Sigmoid colon (tissue), 6 donors: ENCODE measurements at regions not wholly inside any gene's neighbourhood (a gene's known extent, or its start where the extent isn't known, plus 50 kb on each side); places are given as distances from the start of the nearest gene placed in this dataset.

ENCODE experiments used
- DNase-seq: peaks from one replicate; pipeline ENCODE4 v3.0.0-alpha.2; 2019
- H3K27ac ChIP-seq, 4 donors: fragments of 200-600 bp; sonication (generic); one replicate each; pipeline ENCODE4 v1.5.1; 2016 to 2019; ENCODE audit warnings: mild to moderate bottlenecking in 1 of 4
- H3K27me3 ChIP-seq, 3 donors: fragments of 200-600 bp; sonication (generic); one replicate each; pipeline ENCODE4 v1.5.1; 2019; ENCODE audit warnings: mild to moderate bottlenecking in 1 of 3
- H3K36me3 ChIP-seq, 4 donors: fragments of 200-600 bp; sonication (generic); one replicate each; pipeline ENCODE4 v1.5.1; 2016 to 2019
- H3K4me1 ChIP-seq, 4 donors: fragments of 200-600 bp; sonication (generic); one replicate each; pipeline ENCODE4 v1.5.1; 2017 to 2019
- H3K4me3 ChIP-seq, 4 donors: fragments of 200-600 bp; sonication (generic); one replicate each; pipeline ENCODE4 v1.5.1; 2017 to 2019; ENCODE audit warnings: mild to moderate bottlenecking in 2 of 4, moderate library complexity in 1 of 4
- H3K9me3 ChIP-seq, 4 donors: fragments of 200-600 bp in 3 of 4; sonication (generic) in 3 of 4; one replicate each; pipeline versions ENCODE4 v1.5.1 to v1.6.1; 2013 to 2019
- EP300 ChIP-seq, 4 donors: sonication (generic); formaldehyde crosslinking; IDR thresholded peaks; one replicate each; pipeline ENCODE4 v1.6.1; 2017; ENCODE audit warnings: antibody characterized with exemption in 4 of 4
- POLR2A ChIP-seq, 2 donors: fragments of 450-650 bp; IDR thresholded peaks; one replicate each; pipeline ENCODE4 v1.6.1; 2016; ENCODE audit warnings: antibody characterized with exemption in 2 of 2, mild to moderate bottlenecking in 2 of 2, moderate library complexity in 2 of 2
- POLR2AphosphoS5 ChIP-seq, 4 donors: sonication (generic); formaldehyde crosslinking; IDR thresholded peaks; one replicate each; pipeline ENCODE4 v1.6.1; 2017; ENCODE audit warnings: antibody characterized with exemption in 4 of 4
- WGBS, 2 donors: extraction: QIAGEN DNeasy Blood & Tissue Kit; methylation state at CpG; one replicate each; pipeline ENCODE4 v1.1.7; 2013; 5-methylcytosine and 5-hydroxymethylcytosine counted together
- intact Hi-C: fragments of 100-400 bp; cut with DNase I; formaldehyde crosslinking; loops from one replicate; pipeline ENCODE4 v1.15.1; 2023
- TF ChIP-seq, protein P1 (sequence below), 4 experiments: fragments of 450-650 bp in 3 of 4; fragments of 200-600 bp in 1 of 4; IDR thresholded peaks; one replicate each; pipeline ENCODE4 v1.5.1; 2016 to 2019; ENCODE audit warnings: antibody characterized with exemption in 4 of 4, mild to moderate bottlenecking in 3 of 4, moderate library complexity in 2 of 4
- donor health status: healthy with polysubstance abuse.
- donor health status: healthy.

DNA sequence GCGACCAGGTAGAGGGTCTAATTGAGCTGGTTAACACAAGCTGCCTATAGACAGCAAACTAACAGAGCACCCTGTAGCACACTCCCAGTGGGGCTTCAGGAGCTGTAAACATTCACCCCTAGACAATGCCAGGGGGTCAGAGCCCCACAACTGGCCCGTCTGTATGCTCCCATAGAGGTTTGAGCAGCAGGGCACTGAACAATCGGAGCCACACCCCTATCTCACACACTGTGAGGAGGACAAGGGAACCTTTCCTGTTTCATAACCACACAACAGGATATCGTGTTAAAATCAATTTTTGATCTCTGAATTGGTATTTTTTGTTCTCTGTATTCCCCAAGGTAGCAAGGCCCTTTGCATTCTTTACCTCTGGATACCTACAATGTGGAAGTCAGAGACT, 266.1 kb downstream of the SPRY2 start:
- WGBS, 2 donors, result 42 to 74% methylated on average over 4 of the region's 4 CpGs
- TF ChIP-seq POLR2AphosphoS5 (IDR thresholded peaks at IDR 0.05), result no peak
- TF ChIP-seq, protein P1, sequence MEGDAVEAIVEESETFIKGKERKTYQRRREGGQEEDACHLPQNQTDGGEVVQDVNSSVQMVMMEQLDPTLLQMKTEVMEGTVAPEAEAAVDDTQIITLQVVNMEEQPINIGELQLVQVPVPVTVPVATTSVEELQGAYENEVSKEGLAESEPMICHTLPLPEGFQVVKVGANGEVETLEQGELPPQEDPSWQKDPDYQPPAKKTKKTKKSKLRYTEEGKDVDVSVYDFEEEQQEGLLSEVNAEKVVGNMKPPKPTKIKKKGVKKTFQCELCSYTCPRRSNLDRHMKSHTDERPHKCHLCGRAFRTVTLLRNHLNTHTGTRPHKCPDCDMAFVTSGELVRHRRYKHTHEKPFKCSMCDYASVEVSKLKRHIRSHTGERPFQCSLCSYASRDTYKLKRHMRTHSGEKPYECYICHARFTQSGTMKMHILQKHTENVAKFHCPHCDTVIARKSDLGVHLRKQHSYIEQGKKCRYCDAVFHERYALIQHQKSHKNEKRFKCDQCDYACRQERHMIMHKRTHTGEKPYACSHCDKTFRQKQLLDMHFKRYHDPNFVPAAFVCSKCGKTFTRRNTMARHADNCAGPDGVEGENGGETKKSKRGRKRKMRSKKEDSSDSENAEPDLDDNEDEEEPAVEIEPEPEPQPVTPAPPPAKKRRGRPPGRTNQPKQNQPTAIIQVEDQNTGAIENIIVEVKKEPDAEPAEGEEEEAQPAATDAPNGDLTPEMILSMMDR (IDR thresholded peaks at IDR 0.05), result no peak
- no peak for TF ChIP-seq POLR2A (IDR thresholded peaks at IDR 0.05)
- no peak for TF ChIP-seq EP300 (IDR thresholded peaks at IDR 0.05)
- intact Hi-C loops, result no loop called here

GRCh38 chr13:80074143-80074752, 266.7 kb downstream of the SPRY2 start:
- 89 to 91% methylated on average over 13 of the region's 13 CpGs for WGBS, 2 donors
- Histone ChIP-seq H3K9me3 (no peaks in the 10 kb centered on the region), H3K27ac (no peak overlapping the region), H3K36me3 (no peaks in the 10 kb centered on the region), H3K27me3 (no peaks in the 10 kb centered on the region), H3K4me3 (no peak overlapping the region), H3K4me1 (no peaks in the 10 kb centered on the region)
- DNase-seq, result no peak
- TF ChIP-seq EP300 (IDR thresholded peaks at IDR 0.05), result no peak
- TF ChIP-seq, protein P1 (IDR thresholded peaks at IDR 0.05), result no peak
- no peak for TF ChIP-seq POLR2AphosphoS5 (IDR thresholded peaks at IDR 0.05)
- no peak for TF ChIP-seq POLR2A (IDR thresholded peaks at IDR 0.05)
- intact Hi-C loops, result no loop called here

More for the DNA sequence above, 266.1 kb downstream of the SPRY2 start:
- Histone ChIP-seq H3K4me3 (no peak overlapping the region), H3K9me3 (no peaks in the 10 kb centered on the region), H3K4me1 (no peaks in the 10 kb centered on the region), H3K36me3 (no peaks in the 10 kb centered on the region), H3K27ac (no peak overlapping the region), H3K27me3 (no peaks in the 10 kb centered on the region)
- no peak for DNase-seq

- Histone ChIP-seq H3K9me3 (no peaks in the 10 kb centered on the region), H3K27me3 (no peaks in the 10 kb centered on the region), H3K27ac (no peak overlapping the region), H3K4me1 (no peaks in the 10 kb centered on the region), H3K36me3 (no peaks in the 10 kb centered on the region), H3K4me3 (no peak overlapping the region)
- intact Hi-C loops, result no loop called here
- no peak for DNase-seq
- TF ChIP-seq POLR2AphosphoS5 (IDR thresholded peaks at IDR 0.05) (no peak), POLR2A (IDR thresholded peaks at IDR 0.05) (no peak), EP300 (IDR thresholded peaks at IDR 0.05) (no peak)
- TF ChIP-seq, protein P1 (IDR thresholded peaks at IDR 0.05), result no peak
These were observed 268.7 kb downstream of the SPRY2 start for GRCh38 chr13:80072231-80072630.

DNA sequence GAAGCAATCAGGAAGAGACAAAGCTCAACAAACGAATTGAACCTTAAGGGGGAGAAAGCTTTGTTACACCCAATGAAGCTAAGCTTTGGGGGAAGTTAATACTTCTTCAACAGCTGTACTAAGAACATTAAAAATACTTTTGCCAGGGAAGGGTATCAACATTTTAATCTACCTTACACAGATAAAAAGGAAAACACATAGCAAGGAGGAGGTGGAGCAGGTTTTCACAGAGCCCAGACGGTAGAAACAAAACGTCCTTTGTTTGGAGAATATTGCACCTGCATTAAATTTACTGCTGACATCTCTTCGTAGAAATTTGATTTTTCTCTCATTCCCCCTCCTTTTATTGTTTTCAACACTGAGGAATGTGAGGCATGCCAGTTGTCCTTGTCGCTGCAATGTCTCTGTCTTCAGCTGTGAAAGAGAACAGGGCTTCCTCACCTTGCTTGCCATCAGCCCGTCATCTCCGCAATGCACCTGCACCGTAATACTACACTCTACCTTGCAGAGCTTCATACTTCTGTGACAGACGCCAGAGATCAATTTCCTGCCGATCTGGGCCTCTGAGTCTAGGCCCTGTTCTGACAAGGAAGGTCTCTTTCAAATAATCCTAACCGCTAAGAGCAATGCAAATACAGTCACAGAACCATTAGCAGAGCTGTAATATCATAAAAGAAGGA, 270.8 kb downstream of the SPRY2 start:
- Histone ChIP-seq H3K9me3 (no peaks in the 10 kb centered on the region), H3K4me3 (no peak overlapping the region), H3K27me3 (no peaks in the 10 kb centered on the region), H3K27ac (no peak overlapping the region), H3K36me3 (no peaks in the 10 kb centered on the region), H3K4me1 (no peaks in the 10 kb centered on the region)
- WGBS, 2 donors, result 14 to 63% methylated on average over 11 of the region's 11 CpGs
- TF ChIP-seq POLR2AphosphoS5 (IDR thresholded peaks at IDR 0.05) (no peak), POLR2A (IDR thresholded peaks at IDR 0.05) (no peak), EP300 (IDR thresholded peaks at IDR 0.05) (no peak)
- TF ChIP-seq, protein P1 (IDR thresholded peaks at IDR 0.05), result no peak
- intact Hi-C loops, result no loop called here
- DNase-seq, result no peak
